ENCODE measurements at regions not wholly inside any gene's neighbourhood (a gene's known extent, or its start where the extent isn't known, plus 50 kb on each side); places are given as distances from the start of the nearest gene placed in this dataset.

GRCh38 chr3:10743366-10744097 lies 72.5 kb upstream of the SLC6A11 start:
- DNase-seq: no peak

GRCh38 chr3:10744098-10744465 lies 71.9 kb upstream of the SLC6A11 start:
- DNase-seq: no peak

DNA sequence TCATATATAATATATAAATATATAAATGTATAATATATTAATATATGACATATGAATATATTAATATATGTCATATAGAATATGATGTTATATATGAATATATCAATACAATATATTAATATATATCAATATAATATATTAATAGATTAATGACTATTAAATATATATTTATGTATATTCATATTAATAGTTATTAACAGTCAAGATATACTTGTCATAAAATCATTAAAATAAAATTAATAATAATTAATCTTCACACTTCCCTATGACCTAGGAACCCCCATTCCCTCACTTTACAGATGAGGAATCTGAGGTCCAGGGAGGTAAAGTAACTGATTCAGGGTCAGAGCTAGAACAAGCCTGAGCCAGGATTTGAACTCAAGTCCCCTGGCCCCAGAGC lies 70.6 kb upstream of the SLC6A11 start:
- DNase-seq: no peak

GRCh38 chr3:10746001-10746400 lies 70.0 kb upstream of the SLC6A11 start:
- DNase-seq: no peak

- no peak for DNase-seq
Observed at GRCh38 chr3:10746684-10747083, 69.3 kb upstream of the SLC6A11 start.

DNA sequence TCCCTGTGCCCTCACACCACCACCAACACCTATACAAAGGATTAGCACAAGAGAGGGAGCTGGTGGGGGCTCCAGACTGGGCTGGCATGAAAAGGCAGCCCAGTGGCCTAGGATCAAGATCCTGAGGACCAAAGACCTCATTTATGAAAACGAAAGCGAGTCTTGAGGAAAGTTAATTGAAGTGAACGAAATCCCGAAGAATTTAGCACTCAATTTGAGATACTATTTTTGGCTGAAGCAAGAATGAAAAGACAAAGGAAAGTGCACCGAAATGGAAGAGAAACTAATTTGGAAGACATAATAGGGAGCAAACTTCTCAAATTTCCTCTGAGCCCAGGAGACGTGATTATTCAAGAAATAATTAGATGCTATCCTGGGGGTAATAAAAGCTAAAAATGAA lies 68.7 kb upstream of the SLC6A11 start:
- DNase-seq: no peak

- no peak for DNase-seq
Observed at GRCh38 chr3:10748040-10748439, 68.0 kb upstream of the SLC6A11 start.

DNA sequence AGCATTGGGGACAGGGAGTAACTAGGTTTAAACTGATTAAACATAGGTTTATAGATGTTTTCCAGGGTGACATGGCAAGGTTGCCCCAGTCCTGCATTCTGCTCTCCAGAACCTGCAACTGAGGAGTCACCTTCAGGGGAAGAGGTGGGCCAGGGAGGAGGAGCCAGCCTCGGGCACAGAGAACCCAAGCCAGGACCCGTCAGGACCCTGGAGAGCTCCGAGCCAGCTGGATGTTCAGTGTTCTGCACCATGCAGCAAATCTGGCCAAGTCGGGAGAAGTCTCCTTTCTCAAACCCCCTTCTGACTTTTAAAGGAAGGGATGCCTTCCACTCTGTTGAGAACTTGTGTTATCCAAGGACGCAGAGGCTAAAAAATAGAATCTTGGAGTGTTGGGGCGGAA lies 62.1 kb upstream of the SLC6A11 start:
- DNase-seq: no peak

DNA sequence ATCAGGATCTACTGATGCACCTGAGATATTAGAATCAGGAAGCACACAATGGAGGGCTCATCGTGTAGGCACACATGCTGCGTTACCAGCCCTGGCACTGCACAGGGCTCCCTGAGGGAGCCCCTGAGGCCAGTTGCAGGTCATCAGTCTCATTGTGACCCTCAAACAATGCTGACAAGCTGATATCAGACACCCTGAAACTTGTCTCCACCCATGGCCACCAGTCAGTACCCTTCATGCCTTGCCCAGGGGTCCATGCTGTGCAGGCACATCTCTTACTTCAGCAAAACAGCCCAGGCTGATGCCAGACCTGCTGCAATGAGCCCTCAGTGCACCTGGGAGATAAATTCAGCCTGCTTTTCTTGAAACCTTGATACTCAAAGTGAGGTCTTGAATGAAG lies 59.5 kb upstream of the SLC6A11 start:
- no peak for DNase-seq

GRCh38 chr3:10757021-10757820 lies 58.8 kb upstream of the SLC6A11 start:
- DNase-seq: no peak

DNA sequence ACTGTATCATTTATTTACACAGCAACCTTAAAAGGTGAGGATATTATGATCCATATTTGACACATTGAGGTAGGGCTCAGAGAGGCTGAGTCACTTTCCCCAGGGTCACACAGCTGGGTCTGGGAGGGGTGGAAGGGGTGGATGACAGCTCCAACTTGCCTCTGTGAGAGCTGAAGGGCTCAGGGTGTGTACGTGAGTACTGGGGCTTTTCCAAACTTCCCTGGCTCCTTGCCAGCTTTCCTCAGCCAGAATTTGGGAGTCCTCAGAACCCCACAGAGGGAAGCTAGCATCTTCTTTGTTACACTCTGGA lies 58.3 kb upstream of the SLC6A11 start:
- DNase-seq: no peak

DNA sequence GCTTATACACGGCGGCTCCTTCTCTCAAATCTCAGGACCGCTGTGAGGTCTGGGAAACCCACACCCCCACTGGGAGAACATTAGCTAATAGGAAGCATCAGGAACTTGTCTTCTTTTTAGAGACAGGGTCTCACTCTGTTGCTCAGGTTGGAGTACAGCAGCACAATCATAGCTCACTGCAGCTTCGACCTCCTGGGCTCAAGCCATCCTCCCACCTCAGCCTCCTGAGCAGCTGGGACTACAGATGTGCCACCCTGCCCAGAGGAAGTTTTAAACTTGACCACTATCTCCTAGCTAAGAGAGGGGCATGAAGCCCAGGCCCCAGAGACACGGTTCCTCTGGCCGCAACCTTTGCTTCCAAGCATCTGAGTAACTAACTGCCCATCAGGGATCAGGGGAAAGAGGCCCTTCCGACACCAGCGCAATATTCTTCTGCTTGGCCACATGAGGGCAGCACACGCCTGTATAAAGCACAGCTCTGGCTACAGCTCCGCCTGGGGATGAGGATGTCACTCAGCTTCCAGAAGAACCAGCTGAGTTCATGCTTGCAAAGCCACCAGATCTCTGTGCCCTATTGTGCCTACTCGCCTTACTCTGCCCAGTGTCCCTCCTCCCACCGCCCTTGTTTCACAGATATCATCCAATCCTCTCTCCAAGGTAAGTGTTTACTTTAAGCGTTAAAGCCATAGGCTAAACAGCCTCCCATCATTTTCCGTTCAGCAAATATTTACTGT lies 57.6 kb upstream of the SLC6A11 start:
- DNase-seq: peak; percentile 99

GRCh38 chr3:10759495-10759894 lies 56.5 kb upstream of the SLC6A11 start:
- no peak for DNase-seq

DNA sequence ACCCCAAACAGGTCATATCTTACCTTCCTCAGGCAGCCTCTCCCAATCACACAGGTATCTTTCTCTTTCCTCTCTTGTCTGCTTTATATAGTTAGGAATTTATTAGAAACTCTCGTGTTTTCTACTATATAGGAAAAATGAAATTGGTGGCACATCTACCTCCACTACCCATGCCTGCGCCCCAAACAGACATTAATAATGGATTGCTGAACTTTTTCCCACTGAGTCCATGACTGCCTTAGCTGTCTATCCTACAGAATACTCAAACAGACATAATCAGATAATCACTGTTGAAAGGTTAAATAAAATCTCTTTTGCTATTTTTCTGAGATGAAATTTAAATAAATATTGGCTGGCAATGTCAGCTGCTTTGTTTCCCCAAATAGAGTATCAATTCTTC lies 55.8 kb upstream of the SLC6A11 start:
- no peak for DNase-seq

- no peak for DNase-seq
Observed at GRCh38 chr3:10761583-10761982, 54.4 kb upstream of the SLC6A11 start.

DNA sequence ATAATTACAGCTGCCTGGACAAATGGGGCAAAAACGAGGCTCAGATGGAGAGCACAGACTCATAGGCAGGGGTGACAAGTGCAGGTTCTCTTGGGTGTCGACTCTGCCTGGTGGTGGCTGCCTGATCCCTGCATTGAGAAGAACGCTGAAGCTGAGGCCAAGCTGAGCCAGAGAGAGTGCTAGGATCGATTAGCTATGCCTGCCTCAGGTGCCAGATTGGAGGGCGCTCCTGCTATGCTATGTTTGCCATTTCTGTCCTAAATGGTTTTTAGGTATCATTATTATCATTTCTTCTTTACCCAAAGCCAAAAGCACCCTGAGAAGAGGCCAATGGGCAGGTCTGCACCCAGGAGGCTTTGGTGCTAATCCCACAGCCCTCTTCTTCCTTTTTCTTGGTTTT lies 53.9 kb upstream of the SLC6A11 start:
- no peak for DNase-seq

DNA sequence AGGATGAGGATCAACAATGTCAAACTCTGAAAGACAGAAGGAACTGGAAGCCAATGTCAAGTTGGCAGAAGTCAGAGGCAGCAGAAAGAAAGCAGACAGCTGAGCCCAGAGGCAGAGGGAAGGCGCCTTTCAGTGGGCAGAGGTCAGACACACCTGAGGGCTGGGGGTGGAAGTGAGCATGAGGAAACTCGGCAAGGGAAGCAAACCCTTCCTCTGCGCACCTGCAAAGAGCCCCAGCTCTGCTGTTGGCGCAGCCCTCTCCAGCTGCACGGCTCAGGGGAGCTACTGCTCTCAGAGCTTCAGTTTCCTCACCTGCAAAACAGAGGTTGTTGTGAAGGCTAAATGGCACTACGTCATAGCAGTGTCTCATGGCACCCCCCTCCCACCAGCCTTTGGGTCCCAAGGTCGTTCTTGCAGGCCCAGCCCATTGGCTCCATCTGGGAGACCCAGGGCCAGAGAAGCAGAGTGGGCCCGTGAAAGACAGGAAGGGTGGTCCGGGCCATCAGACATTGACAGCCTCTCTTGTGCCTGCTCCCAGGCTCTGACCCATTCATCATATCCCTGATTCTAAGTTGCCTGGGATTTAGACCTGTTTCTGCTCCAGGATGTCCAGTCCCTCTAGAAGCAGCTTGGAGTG lies 53.3 kb upstream of the SLC6A11 start:
- DNase-seq: no peak

DNA sequence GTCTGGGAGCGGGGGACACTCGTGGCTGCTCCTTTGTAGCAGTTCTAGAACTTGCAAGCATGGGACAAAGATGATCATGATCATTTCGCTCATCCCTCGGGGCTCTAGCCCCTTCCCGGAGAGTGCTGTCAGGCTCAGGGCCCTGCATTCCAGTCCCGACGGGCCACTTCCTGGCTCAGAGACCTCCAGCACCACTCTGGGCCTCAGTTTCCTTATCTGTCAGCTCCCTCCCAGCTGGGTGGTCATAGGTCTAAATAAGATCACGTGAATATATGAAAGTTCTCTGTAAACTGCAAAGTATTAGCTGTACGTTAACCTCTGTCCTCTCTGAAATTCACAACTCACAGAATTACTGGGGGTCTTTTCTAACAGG lies 52.8 kb upstream of the SLC6A11 start:
- DNase-seq: no peak

- no peak for DNase-seq
Observed at GRCh38 chr3:10763817-10764258, 52.2 kb upstream of the SLC6A11 start.

GRCh38 chr3:10764259-10765051 lies 51.6 kb upstream of the SLC6A11 start:
- no peak for DNase-seq

GRCh38 chr3:10766049-10766705 lies 49.9 kb upstream of the SLC6A11 start:
- no peak for DNase-seq

Data from NCI-H2029 (cell line).